Smooth muscle cell (in vitro differentiated cells): ENCODE measurements at regions not wholly inside any gene's neighbourhood (a gene's known extent, or its start where the extent isn't known, plus 50 kb on each side); places are given as distances from the start of the nearest gene placed in this dataset.
"Not testable (repeated sequence)": the region's sequence is repeated elsewhere in the genome, so short reads cannot be mapped to it uniquely, and the experiment has no call there.

ENCODE experiments used
- DNase-seq: peaks from one replicate; lab custom pipeline; 2025; ENCODE audit not compliant: unreplicated experiment; lab: John Stamatoyannopoulos, UW
- H2AFZ ChIP-seq: fragments of 200-600 bp; sonication (generic); 2 replicates; pipeline ENCODE4 v1.6.0; 2016; ENCODE audit warnings: antibody characterized with exemption, low read depth, mild to moderate bottlenecking
- H3F3A ChIP-seq: fragments of 200-600 bp; sonication (generic); 2 replicates; pipeline ENCODE4 v1.6.0; 2017; ENCODE audit warnings: antibody characterized with exemption, low read depth
- H3K27ac ChIP-seq: fragments of 200-600 bp; sonication (generic); 2 replicates; pipeline ENCODE4 v1.5.1; 2016; ENCODE audit warnings: low read depth, mild to moderate bottlenecking
- H3K27me3 ChIP-seq: fragments of 200-600 bp; sonication (generic); 2 replicates; pipeline ENCODE4 v1.6.1; 2016; ENCODE audit warnings: low read depth, mild to moderate bottlenecking
- H3K36me3 ChIP-seq: fragments of 200-600 bp; sonication (generic); 2 replicates; pipeline ENCODE4 v1.5.1; 2016; ENCODE audit warnings: low read depth
- H3K4me1 ChIP-seq: fragments of 200-600 bp; sonication (generic); 2 replicates; pipeline ENCODE4 v1.5.1; 2016; ENCODE audit warnings: low read depth
- H3K4me2 ChIP-seq: fragments of 200-600 bp; sonication (generic); 2 replicates; pipeline ENCODE4 v1.6.0; 2016; ENCODE audit warnings: mild to moderate bottlenecking
- H3K4me3 ChIP-seq: fragments of 200-600 bp; sonication (generic); 2 replicates; pipeline ENCODE4 v1.5.1; 2016; ENCODE audit warnings: mild to moderate bottlenecking
- H3K79me2 ChIP-seq: fragments of 200-600 bp; sonication (generic); 2 replicates; pipeline ENCODE4 v1.6.0; 2016; ENCODE audit warnings: low read depth, mild to moderate bottlenecking
- H3K9ac ChIP-seq: fragments of 200-600 bp; sonication (generic); 2 replicates; pipeline ENCODE4 v1.6.0; 2016; ENCODE audit warnings: low read depth
- H3K9me3 ChIP-seq: fragments of 200-600 bp; sonication (generic); replicated peaks from 2 replicates; pipeline ENCODE4 v1.5.1; 2016; ENCODE audit warnings: low read depth
- H4K20me1 ChIP-seq: fragments of 200-600 bp; sonication (generic); 2 replicates; pipeline ENCODE4 v1.6.0; 2016; ENCODE audit warnings: low read depth
- WGBS: methylation state at CpG from one replicate; pipeline ENCODE4 v1.1.7; 2016; ENCODE audit warnings: low lambda C conversion rate; 5-methylcytosine and 5-hydroxymethylcytosine counted together
- TF ChIP-seq, protein P1 (sequence below): fragments of 200-600 bp; sonication (generic); IDR thresholded peaks from 2 replicates; pipeline ENCODE4 v1.5.1; 2017; ENCODE audit warnings: borderline replicate concordance, mild to moderate bottlenecking, antibody characterized with exemption; ENCODE audit not compliant: insufficient read depth, poor library complexity, severe bottlenecking

DNA sequence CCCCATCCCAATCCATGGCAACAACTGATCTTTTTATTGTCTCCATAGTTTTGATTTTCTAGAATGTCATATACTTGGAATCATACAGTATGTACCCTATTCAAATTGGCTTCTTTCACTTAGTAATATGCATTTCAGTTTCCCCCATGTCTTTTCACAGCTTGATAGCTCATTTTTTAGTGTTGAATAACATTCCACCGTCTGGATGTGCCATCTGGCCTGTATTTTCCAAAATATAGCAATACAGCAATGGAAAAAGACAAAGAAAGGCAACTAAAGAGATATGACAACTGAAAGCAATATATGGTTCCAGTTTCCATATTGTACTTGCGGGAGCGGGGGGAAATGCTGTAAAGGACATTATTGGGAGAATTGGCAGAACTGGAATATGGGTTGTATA, 166.4 kb upstream of the NT5E start:
- H3K9ac ChIP-seq: no peak overlapping the region
- no peak overlapping the region for H2AFZ ChIP-seq
- H3K27me3 ChIP-seq: no peaks in the 10 kb centered on the region
- no peak overlapping the region for H3K27ac ChIP-seq
- DNase-seq: no peak
- TF ChIP-seq, protein P1, sequence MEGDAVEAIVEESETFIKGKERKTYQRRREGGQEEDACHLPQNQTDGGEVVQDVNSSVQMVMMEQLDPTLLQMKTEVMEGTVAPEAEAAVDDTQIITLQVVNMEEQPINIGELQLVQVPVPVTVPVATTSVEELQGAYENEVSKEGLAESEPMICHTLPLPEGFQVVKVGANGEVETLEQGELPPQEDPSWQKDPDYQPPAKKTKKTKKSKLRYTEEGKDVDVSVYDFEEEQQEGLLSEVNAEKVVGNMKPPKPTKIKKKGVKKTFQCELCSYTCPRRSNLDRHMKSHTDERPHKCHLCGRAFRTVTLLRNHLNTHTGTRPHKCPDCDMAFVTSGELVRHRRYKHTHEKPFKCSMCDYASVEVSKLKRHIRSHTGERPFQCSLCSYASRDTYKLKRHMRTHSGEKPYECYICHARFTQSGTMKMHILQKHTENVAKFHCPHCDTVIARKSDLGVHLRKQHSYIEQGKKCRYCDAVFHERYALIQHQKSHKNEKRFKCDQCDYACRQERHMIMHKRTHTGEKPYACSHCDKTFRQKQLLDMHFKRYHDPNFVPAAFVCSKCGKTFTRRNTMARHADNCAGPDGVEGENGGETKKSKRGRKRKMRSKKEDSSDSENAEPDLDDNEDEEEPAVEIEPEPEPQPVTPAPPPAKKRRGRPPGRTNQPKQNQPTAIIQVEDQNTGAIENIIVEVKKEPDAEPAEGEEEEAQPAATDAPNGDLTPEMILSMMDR: no peak
- H3K4me2 ChIP-seq: no peak overlapping the region
- H3K36me3 ChIP-seq: no peaks in the 10 kb centered on the region
- H3K4me3 ChIP-seq: no peak overlapping the region
- WGBS: 94% methylated on average over 3 of the region's 3 CpGs
- no peaks in the 10 kb centered on the region for H3K79me2 ChIP-seq
- H3K4me1 ChIP-seq: no peaks in the 10 kb centered on the region
- no peaks in the 10 kb centered on the region for H3K9me3 ChIP-seq
- no peaks in the 10 kb centered on the region for H3F3A ChIP-seq
- H4K20me1 ChIP-seq: no peaks in the 10 kb centered on the region

DNA sequence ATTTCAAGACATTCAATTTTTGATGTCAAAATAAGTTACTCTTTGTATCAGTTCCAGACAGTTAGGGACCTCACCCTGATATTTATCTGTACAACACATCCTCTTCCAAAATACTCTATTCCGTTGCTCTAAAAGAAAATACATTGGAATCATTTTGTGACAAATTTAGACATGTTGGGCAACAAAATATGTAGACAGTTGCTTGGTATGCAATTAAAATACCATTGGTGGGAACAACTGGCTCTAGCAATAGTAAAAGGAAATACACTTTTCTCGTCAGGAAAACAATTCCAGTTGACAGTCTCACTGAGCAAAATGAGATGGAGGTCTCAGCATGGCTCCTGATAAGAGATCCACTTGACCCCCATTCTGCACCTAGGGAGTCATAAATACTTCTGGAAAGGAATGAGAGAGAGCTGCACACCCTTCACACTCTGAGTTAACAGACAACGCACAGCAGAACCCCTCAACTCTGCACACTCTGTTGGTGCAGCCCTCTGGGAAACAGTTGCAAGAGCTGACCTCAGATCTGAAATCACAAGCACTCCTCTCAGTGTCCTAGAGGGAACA, 171.3 kb upstream of the NT5E start:
- no peaks in the 10 kb centered on the region for H3K79me2 ChIP-seq
- H2AFZ ChIP-seq: no peak overlapping the region
- no peaks in the 10 kb centered on the region for H3K27me3 ChIP-seq
- no peaks in the 10 kb centered on the region for H3K36me3 ChIP-seq
- H3K4me1 ChIP-seq: no peaks in the 10 kb centered on the region
- no peak overlapping the region for H3K4me2 ChIP-seq
- H4K20me1 ChIP-seq: no peaks in the 10 kb centered on the region
- 66% methylated on average over 3 of the region's 3 CpGs for WGBS
- no peak for DNase-seq
- H3K27ac ChIP-seq: no peak overlapping the region
- TF ChIP-seq, protein P1: no peak
- H3K9ac ChIP-seq: no peak overlapping the region
- no peak overlapping the region for H3K4me3 ChIP-seq
- H3F3A ChIP-seq: no peaks in the 10 kb centered on the region
- no peaks in the 10 kb centered on the region for H3K9me3 ChIP-seq

DNA sequence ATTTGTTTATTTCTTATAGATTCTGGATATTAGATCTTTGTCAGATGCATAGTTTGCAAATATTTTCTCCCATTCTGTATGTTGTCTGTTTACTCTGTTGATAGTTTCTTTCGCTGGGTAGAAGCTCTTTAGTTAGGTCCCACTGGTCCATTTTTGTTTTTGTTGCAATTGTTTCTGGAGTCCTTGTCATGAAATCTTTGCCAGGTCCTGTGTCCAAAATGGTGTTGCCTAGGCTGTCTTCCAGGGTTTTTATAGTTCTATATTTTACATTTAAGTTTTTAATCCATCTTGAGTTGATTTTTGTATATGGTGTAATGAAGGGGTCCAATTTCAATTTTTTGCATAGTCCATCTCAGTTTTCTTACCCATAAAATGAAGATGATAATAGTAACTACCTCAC, 173.9 kb upstream of the NT5E start:
- H2AFZ ChIP-seq, H3K27me3 ChIP-seq: not testable (repeated sequence)

DNA sequence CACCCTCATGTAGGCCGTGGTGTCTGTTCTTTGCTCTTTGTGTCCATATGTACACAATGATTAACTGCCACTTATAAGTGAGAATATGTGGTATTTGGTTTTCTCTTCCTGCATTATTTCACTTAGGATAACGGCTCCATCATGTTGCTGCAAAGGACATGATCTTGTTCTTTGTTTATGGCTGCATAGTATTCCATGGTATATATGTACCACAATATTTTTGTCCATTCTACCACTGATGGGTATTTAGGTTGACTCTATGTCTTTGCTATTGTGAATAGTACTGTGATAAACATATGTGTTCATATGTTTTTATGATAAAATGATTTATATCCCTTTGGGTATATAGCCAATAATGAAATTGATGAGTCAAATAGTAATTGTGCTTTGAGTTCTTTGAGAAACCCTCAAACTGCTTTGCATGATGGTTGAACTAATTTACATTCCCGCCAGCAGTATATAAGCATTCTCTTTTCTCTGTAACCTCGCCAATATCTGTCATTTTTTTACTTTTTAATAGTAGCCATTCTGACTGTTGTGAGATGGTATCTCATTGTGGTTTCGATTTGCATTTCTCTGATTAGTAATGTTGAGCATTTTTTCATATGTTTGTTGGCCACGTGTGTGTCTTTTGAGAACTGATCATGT, 174.4 kb upstream of the NT5E start:
- 81% methylated on average over 6 of the region's 6 CpGs for WGBS
- Histone ChIP-seq H3K9ac (no peak overlapping the region), H3K9me3 (no peaks in the 10 kb centered on the region), H2AFZ (no peak overlapping the region), H4K20me1 (no peaks in the 10 kb centered on the region), H3F3A (no peaks in the 10 kb centered on the region), H3K36me3 (no peaks in the 10 kb centered on the region), H3K4me3 (no peak overlapping the region), H3K27ac (no peak overlapping the region), H3K27me3 (no peaks in the 10 kb centered on the region), H3K79me2 (no peaks in the 10 kb centered on the region), H3K4me1 (no peaks in the 10 kb centered on the region), H3K4me2 (no peak overlapping the region)
- no peak for DNase-seq
- TF ChIP-seq, protein P1: no peak

More for the DNA sequence above, 173.9 kb upstream of the NT5E start:
- 90% methylated on average over 1 of the region's 1 CpG for WGBS
- H3K36me3 ChIP-seq, H3K4me1 ChIP-seq, H4K20me1 ChIP-seq, H3K27ac ChIP-seq, H3K4me3 ChIP-seq, H3K79me2 ChIP-seq, DNase-seq, H3K9me3 ChIP-seq, H3F3A ChIP-seq, H3K9ac ChIP-seq, H3K4me2 ChIP-seq: not testable (repeated sequence)
